ENCODE measurements at regions not wholly inside any gene's neighbourhood (a gene's known extent, or its start where the extent isn't known, plus 50 kb on each side); places are given as distances from the start of the nearest gene placed in this dataset.

DNA sequence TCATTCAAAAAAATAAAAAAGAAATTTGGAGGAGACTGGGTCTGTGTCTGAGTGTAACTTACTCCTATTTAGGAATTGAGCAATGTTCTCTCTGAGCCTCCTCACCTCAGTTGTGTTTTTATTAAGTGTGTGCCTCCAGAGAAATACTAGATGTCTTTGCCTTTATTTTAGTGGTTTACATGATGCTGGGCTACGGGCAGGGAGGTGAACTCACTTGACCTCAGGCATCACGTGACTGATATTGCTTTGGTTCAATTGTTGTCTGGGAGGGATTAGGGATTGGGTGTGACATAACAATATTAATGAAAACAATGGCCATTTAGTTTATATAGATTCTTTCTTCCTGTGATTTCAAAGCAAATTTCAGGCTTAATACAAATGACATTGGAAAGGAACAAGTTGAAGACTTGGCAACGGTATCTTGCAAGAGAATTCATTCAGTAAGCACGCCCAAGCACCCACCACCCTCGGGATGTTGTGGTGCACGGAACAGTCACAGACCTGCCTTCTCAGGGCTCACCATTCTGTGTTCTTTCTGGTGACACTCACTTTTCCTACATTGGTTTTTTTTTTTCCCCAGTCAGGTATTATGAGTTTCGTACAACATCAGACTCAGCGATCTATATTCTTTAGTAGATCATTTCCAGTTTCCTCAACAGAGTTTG lies 77.5 kb downstream of the BMP4 start:
- no peaks in the 10 kb centered on the region for H3K27me3 ChIP-seq
- TF ChIP-seq, protein P1, sequence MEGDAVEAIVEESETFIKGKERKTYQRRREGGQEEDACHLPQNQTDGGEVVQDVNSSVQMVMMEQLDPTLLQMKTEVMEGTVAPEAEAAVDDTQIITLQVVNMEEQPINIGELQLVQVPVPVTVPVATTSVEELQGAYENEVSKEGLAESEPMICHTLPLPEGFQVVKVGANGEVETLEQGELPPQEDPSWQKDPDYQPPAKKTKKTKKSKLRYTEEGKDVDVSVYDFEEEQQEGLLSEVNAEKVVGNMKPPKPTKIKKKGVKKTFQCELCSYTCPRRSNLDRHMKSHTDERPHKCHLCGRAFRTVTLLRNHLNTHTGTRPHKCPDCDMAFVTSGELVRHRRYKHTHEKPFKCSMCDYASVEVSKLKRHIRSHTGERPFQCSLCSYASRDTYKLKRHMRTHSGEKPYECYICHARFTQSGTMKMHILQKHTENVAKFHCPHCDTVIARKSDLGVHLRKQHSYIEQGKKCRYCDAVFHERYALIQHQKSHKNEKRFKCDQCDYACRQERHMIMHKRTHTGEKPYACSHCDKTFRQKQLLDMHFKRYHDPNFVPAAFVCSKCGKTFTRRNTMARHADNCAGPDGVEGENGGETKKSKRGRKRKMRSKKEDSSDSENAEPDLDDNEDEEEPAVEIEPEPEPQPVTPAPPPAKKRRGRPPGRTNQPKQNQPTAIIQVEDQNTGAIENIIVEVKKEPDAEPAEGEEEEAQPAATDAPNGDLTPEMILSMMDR (IDR thresholded peaks at IDR 0.05): no peak
- no peaks in the 10 kb centered on the region for H3K9me3 ChIP-seq
- no peaks in the 10 kb centered on the region for H3K36me3 ChIP-seq
- H3K4me1 ChIP-seq: peaks cover 0 to 8% (median 2%) of the 10 kb centered on the region in 4 donors
- no peak for DNase-seq
- H3K27ac ChIP-seq: no peak overlapping the region
- WGBS, 2 donors: 82 to 84% methylated on average over 8 of the region's 8 CpGs
- intact Hi-C loops (cut with DNase I): no loop called here
- H3K4me3 ChIP-seq: no peak overlapping the region

DNA sequence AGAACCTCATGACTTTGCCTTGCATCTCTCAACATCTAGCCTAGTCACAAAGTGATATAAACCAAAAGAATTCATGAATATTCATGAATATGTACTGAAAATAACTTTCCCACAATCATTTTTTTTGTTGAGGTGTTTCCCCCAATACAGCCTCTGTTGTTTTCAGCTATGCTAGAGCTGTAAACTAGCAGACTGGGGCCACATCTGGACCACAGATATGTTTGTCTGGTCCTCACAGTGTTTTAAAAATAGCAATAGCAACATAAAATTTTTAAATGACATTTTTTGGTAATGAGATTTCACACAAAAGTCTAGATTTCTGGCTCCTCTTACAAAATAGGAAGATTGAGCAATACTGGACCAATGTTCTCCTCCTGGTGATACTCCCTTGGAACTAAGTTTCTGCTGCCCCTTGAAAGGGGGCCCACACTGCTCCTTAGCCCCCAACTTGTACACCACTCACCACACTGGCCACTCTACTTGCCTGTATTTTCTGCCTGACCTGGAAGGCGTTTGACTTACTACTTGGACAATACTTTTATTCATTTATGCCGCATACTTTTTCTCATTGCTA lies 81.2 kb downstream of the BMP4 start:
- WGBS, 2 donors: 93 to 95% methylated on average over 2 of the region's 2 CpGs
- H3K36me3 ChIP-seq: no peaks in the 10 kb centered on the region
- intact Hi-C loops (cut with DNase I): no loop called here
- no peaks in the 10 kb centered on the region for H3K27me3 ChIP-seq
- TF ChIP-seq POLR2AphosphoS5 (IDR thresholded peaks at IDR 0.05) (no peak), POLR2A (IDR thresholded peaks at IDR 0.05) (no peak), EP300 (IDR thresholded peaks at IDR 0.05) (no peak)
- TF ChIP-seq, protein P1 (IDR thresholded peaks at IDR 0.05): no peak
- H3K27ac ChIP-seq: peak overlapping the region in 1 of 4 donors; percentile 37
- no peaks in the 10 kb centered on the region for H3K9me3 ChIP-seq
- no peak overlapping the region for H3K4me3 ChIP-seq
- H3K4me1 ChIP-seq: peaks cover 0 to 7% (median 0%) of the 10 kb centered on the region in 4 donors
- no peak for DNase-seq

DNA sequence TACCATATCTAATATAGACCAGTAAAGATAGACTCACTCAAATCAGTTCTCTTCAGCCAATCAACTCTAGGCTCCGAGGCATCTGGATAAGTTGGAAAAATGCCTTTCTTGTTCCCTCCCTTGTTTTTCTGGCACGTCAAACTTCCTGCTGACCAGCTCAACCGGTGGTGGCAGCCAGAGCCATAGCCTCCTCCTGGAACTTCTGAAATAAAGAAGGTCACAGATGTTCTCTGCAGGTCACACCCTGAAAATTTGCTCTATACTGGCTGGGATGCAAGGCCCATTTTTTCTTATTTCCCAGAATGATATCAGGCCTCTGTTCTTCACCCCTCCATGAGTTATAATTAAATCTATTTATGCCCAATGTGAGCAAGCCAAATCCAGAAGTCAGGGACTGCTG lies 81.9 kb downstream of the BMP4 start:
- 48 to 67% methylated on average over 3 of the region's 3 CpGs for WGBS, 2 donors
- intact Hi-C loops (cut with DNase I): no loop called here
- H3K9me3 ChIP-seq: no peaks in the 10 kb centered on the region
- peaks cover 0 to 7% (median 0%) of the 10 kb centered on the region in 4 donors for H3K4me1 ChIP-seq
- H3K36me3 ChIP-seq: no peaks in the 10 kb centered on the region
- no peaks in the 10 kb centered on the region for H3K27me3 ChIP-seq
- H3K4me3 ChIP-seq: no peak overlapping the region
- DNase-seq: no peak
- no peak for TF ChIP-seq POLR2A (IDR thresholded peaks at IDR 0.05)
- no peak for TF ChIP-seq EP300 (IDR thresholded peaks at IDR 0.05)
- TF ChIP-seq, protein P1 (IDR thresholded peaks at IDR 0.05): no peak
- TF ChIP-seq POLR2AphosphoS5 (IDR thresholded peaks at IDR 0.05): no peak
- peak overlapping the region in 1 of 4 donors; percentile 37 for H3K27ac ChIP-seq

- H3K4me3 ChIP-seq: no peak overlapping the region
- peaks cover 0 to 7% (median 0%) of the 10 kb centered on the region in 4 donors for H3K4me1 ChIP-seq
- 49 to 72% methylated on average over 1 of the region's 1 CpG for WGBS, 2 donors
- no peaks in the 10 kb centered on the region for H3K9me3 ChIP-seq
- intact Hi-C loops (cut with DNase I): no loop called here
- no peak overlapping the region for H3K27ac ChIP-seq
- TF ChIP-seq, protein P1 (IDR thresholded peaks at IDR 0.05): no peak
- TF ChIP-seq POLR2A (IDR thresholded peaks at IDR 0.05) (no peak), EP300 (IDR thresholded peaks at IDR 0.05) (no peak), POLR2AphosphoS5 (IDR thresholded peaks at IDR 0.05) (no peak)
- DNase-seq: no peak
- H3K27me3 ChIP-seq: no peaks in the 10 kb centered on the region
- no peaks in the 10 kb centered on the region for H3K36me3 ChIP-seq
These were observed 83.9 kb downstream of the BMP4 start for GRCh38 chr14:53872681-53873089.
